ENCODE measurements at regions not wholly inside any gene's neighbourhood (a gene's known extent, or its start where the extent isn't known, plus 50 kb on each side); places are given as distances from the start of the nearest gene placed in this dataset.

GRCh38 chr12:61536117-61536516, 724.1 kb upstream of the USP15 start:
- H3K4me1 ChIP-seq (replicated peaks in 1 of 2; ENCODE audit: control insufficient read depth in 2 of 2, insufficient read depth in 2 of 2, low read length in 2 of 2) = no peaks in the 10 kb centered on the region
- ChIA-PET POLR2A (no interaction called here), CTCF (ENCODE audit: low intra/inter-chr PET ratio) (no interaction called here)
- TF ChIP-seq KAT8 (IDR thresholded peaks at IDR 0.05; ENCODE audit: low read depth) = no peak
- TF ChIP-seq, protein P1, sequence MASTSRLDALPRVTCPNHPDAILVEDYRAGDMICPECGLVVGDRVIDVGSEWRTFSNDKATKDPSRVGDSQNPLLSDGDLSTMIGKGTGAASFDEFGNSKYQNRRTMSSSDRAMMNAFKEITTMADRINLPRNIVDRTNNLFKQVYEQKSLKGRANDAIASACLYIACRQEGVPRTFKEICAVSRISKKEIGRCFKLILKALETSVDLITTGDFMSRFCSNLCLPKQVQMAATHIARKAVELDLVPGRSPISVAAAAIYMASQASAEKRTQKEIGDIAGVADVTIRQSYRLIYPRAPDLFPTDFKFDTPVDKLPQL (IDR thresholded peaks at IDR 0.05; ENCODE audit: extremely low read depth, insufficient read length) = no peak
- H3K79me2 ChIP-seq (ENCODE audit: control insufficient read depth, insufficient read depth, low read length) = no peaks in the 10 kb centered on the region
- intact Hi-C loops (cut with micrococcal nuclease) = no loop called here
- no peaks in the 10 kb centered on the region for H3K36me3 ChIP-seq (ENCODE audit: control insufficient read depth, insufficient read depth, low read length)
- no peak overlapping the region for H3K4me3 ChIP-seq
- FAIRE-seq (no peak), ATAC-seq (no peak), DNase-seq (ENCODE audit: extremely low read depth in 1 of 4, low spot score in 3 of 4) (no peak)
- no peaks in the 10 kb centered on the region for H3K9me1 ChIP-seq (ENCODE audit: control insufficient read depth, insufficient read depth, low read length)
- no peak overlapping the region for H3K27ac ChIP-seq (ENCODE audit: extremely low read depth, low read depth, low read length)
- BruUV-seq (replicated peaks) = no TSS peak
- no peak overlapping the region for H3K9ac ChIP-seq (ENCODE audit: insufficient read depth in 1 of 2, low read depth in 2 of 2, low read length in 2 of 2)
- in situ Hi-C loops (cut with MboI) = no loop called here
- no peaks in the 10 kb centered on the region for H3K9me3 ChIP-seq (replicated peaks; ENCODE audit: control insufficient read depth, insufficient read depth, low read depth, low read length)
- H2AFZ ChIP-seq (ENCODE audit: low read depth, low read length) = no peak overlapping the region
- no peak overlapping the region for H3K4me2 ChIP-seq (ENCODE audit: insufficient read depth, low read length)
- H4K20me1 ChIP-seq (replicated peaks; ENCODE audit: control insufficient read depth, insufficient read depth, low read length) = no peaks in the 10 kb centered on the region
- no peaks in the 10 kb centered on the region for H3K27me3 ChIP-seq (ENCODE audit: control insufficient read depth in 2 of 2, insufficient read depth in 2 of 2, low read length in 2 of 2)
- 0% methylated on average over 3 of the region's 3 CpGs for WGBS (ENCODE audit: insufficient coverage, low coverage, missing lambda C conversion rate)

DNA sequence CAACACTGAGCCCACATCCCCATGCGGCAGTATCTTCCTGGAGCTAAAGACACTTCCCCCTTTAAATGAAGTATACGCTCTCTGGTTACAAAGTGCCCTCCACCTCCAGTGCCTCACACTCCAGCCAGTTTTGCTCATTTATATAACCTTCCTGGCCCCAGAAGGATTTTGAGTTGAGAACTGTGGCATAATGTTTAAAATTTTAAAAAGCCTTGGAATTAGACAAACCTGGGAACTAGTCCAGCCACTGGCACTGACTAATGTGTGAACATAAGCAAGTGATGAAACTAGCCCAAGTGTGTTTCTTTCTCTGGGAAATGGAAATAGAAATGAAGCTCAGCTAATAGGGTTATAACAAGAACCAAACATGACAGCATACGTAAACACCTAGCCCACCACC, 723.7 kb upstream of the USP15 start:
- in situ Hi-C loops (cut with MboI) = no loop called here
- FAIRE-seq = no peak
- Histone ChIP-seq H2AFZ (ENCODE audit: low read depth, low read length) (no peak overlapping the region), H3K9me1 (ENCODE audit: control insufficient read depth, insufficient read depth, low read length) (no peaks in the 10 kb centered on the region), H3K79me2 (ENCODE audit: control insufficient read depth, insufficient read depth, low read length) (no peaks in the 10 kb centered on the region), H3K9me3 (replicated peaks; ENCODE audit: control insufficient read depth, insufficient read depth, low read depth, low read length) (no peaks in the 10 kb centered on the region), H4K20me1 (replicated peaks; ENCODE audit: control insufficient read depth, insufficient read depth, low read length) (no peaks in the 10 kb centered on the region), H3K4me3 (no peak overlapping the region), H3K27me3 (ENCODE audit: control insufficient read depth in 2 of 2, insufficient read depth in 2 of 2, low read length in 2 of 2) (no peaks in the 10 kb centered on the region), H3K36me3 (ENCODE audit: control insufficient read depth, insufficient read depth, low read length) (no peaks in the 10 kb centered on the region), H3K9ac (ENCODE audit: insufficient read depth in 1 of 2, low read depth in 2 of 2, low read length in 2 of 2) (no peak overlapping the region), H3K4me2 (ENCODE audit: insufficient read depth, low read length) (no peak overlapping the region), H3K27ac (ENCODE audit: extremely low read depth, low read depth, low read length) (no peak overlapping the region), H3K4me1 (replicated peaks in 1 of 2; ENCODE audit: control insufficient read depth in 2 of 2, insufficient read depth in 2 of 2, low read length in 2 of 2) (no peaks in the 10 kb centered on the region)
- no peak for ATAC-seq
- intact Hi-C loops (cut with micrococcal nuclease) = no loop called here
- POLR2A ChIA-PET = no interaction called here
- DNase-seq (ENCODE audit: extremely low read depth in 1 of 4, low spot score in 3 of 4) = no peak
- 3% methylated on average over 3 of the region's 3 CpGs for WGBS (ENCODE audit: insufficient coverage, low coverage, missing lambda C conversion rate)
- CTCF ChIA-PET (ENCODE audit: low intra/inter-chr PET ratio) = no interaction called here
- BruUV-seq (replicated peaks) = no TSS peak
- TF ChIP-seq PHB (CRISPR knock-in tag; IDR thresholded peaks at IDR 0.05) (no peak), JUNB (CRISPR knock-in tag; conservative IDR thresholded peaks at IDR 0.05) (no peak), ZNF408 (CRISPR knock-in tag; IDR thresholded peaks at IDR 0.05; ENCODE audit: low read depth) (no peak)
- TF ChIP-seq, protein P1 (IDR thresholded peaks at IDR 0.05; ENCODE audit: extremely low read depth, insufficient read length) = no peak

Data from K562 (cell line).